Activated naive CD4-positive, alpha-beta T cell treated with anti-CD3 and anti-CD28 coated beads for 36 hours (primary cell): ENCODE measurements at regions not wholly inside any gene's neighbourhood (a gene's known extent, or its start where the extent isn't known, plus 50 kb on each side); places are given as distances from the start of the nearest gene placed in this dataset.

Experiments
- CTCF ChIA-PET: fragments of 350-600 bp; sonication (Branson Sonifier 250); formaldehyde crosslinking; loops from one replicate; lab custom pipeline; 2021; ENCODE audit warnings: antibody characterized with exemption; lab: Charles Lee
- DNase-seq: peaks from one replicate; pipeline ENCODE4 v3.0.0-alpha.2; 2020
- H3K27ac Mint-ChIP-seq: one replicate; pipeline ENCODE4 v1.8.0; 2021; ENCODE audit warnings: mild to moderate bottlenecking, mixed read lengths
- H3K27me3 Mint-ChIP-seq: one replicate; pipeline ENCODE4 v1.8.0; 2021; ENCODE audit warnings: low read depth, mixed read lengths
- H3K36me3 Mint-ChIP-seq: one replicate; pipeline ENCODE4 v1.8.0; 2021; ENCODE audit warnings: low read depth, mixed read lengths
- H3K4me1 Mint-ChIP-seq: one replicate; pipeline ENCODE4 v1.8.0; 2021; ENCODE audit warnings: low read depth, mixed read lengths
- H3K4me3 Mint-ChIP-seq: one replicate; pipeline ENCODE4 v1.8.0; 2021; ENCODE audit warnings: mild to moderate bottlenecking, moderate library complexity, mixed read lengths
- H3K9me3 Mint-ChIP-seq: one replicate; pipeline ENCODE4 v1.8.0; 2021; ENCODE audit warnings: mixed read lengths
- intact Hi-C: fragments of 100-400 bp; cut with micrococcal nuclease; formaldehyde crosslinking; loops from one replicate; pipeline ENCODE4 v1.15.1; 2023

- CTCF ChIA-PET, result no interaction called here
- H3K4me3 Mint-ChIP-seq, result no peak overlapping the region
- DNase-seq, result no peak
- intact Hi-C loops, result no loop called here
- no peaks in the 10 kb centered on the region for H3K36me3 Mint-ChIP-seq
- peaks cover 4% of the 10 kb centered on the region for H3K9me3 Mint-ChIP-seq
- H3K27me3 Mint-ChIP-seq, result peaks cover under 1% of the 10 kb centered on the region
- no peak overlapping the region for H3K27ac Mint-ChIP-seq
- no peaks in the 10 kb centered on the region for H3K4me1 Mint-ChIP-seq
Observed at GRCh38 chr5:57575839-57576238, 93.2 kb upstream of the ACTBL2 start.

GRCh38 chr5:57572461-57572860 is 89.8 kb upstream of the ACTBL2 start:
- H3K4me1 Mint-ChIP-seq, result no peaks in the 10 kb centered on the region
- no peaks in the 10 kb centered on the region for H3K9me3 Mint-ChIP-seq
- CTCF ChIA-PET, result no interaction called here
- H3K27ac Mint-ChIP-seq, result no peak overlapping the region
- no peak overlapping the region for H3K4me3 Mint-ChIP-seq
- intact Hi-C loops, result no loop called here
- no peaks in the 10 kb centered on the region for H3K36me3 Mint-ChIP-seq
- H3K27me3 Mint-ChIP-seq, result no peaks in the 10 kb centered on the region
- no peak for DNase-seq

- H3K27ac Mint-ChIP-seq, result no peak overlapping the region
- H3K27me3 Mint-ChIP-seq, result no peaks in the 10 kb centered on the region
- H3K9me3 Mint-ChIP-seq, result no peaks in the 10 kb centered on the region
- no peaks in the 10 kb centered on the region for H3K36me3 Mint-ChIP-seq
- intact Hi-C loops, result no loop called here
- DNase-seq, result no peak
- CTCF ChIA-PET, result interaction anchor here (0.6 to 1.2 kb wide), 2 partner anchors 230 to 572 kb away, joined by 4 read pairs; no protein-coding TSS in a partner anchor
- H3K4me1 Mint-ChIP-seq, result no peaks in the 10 kb centered on the region
- H3K4me3 Mint-ChIP-seq, result no peak overlapping the region
Observed at GRCh38 chr5:57569601-57570000, 87.0 kb upstream of the ACTBL2 start.

GRCh38 chr5:57568136-57568535 is 85.5 kb upstream of the ACTBL2 start:
- H3K36me3 Mint-ChIP-seq, result no peaks in the 10 kb centered on the region
- H3K4me1 Mint-ChIP-seq, result no peaks in the 10 kb centered on the region
- peaks cover 7% of the 10 kb centered on the region for H3K27me3 Mint-ChIP-seq
- H3K27ac Mint-ChIP-seq, result no peak overlapping the region
- intact Hi-C loops, result no loop called here
- DNase-seq, result no peak
- H3K9me3 Mint-ChIP-seq, result no peaks in the 10 kb centered on the region
- no peak overlapping the region for H3K4me3 Mint-ChIP-seq
- CTCF ChIA-PET, result no interaction called here

- H3K4me1 Mint-ChIP-seq, result no peaks in the 10 kb centered on the region
- peaks cover 13% of the 10 kb centered on the region for H3K27me3 Mint-ChIP-seq
- H3K36me3 Mint-ChIP-seq, result no peaks in the 10 kb centered on the region
- CTCF ChIA-PET, result no interaction called here
- H3K27ac Mint-ChIP-seq, result no peak overlapping the region
- intact Hi-C loops, result no loop called here
- no peak overlapping the region for H3K4me3 Mint-ChIP-seq
- DNase-seq, result no peak
- H3K9me3 Mint-ChIP-seq, result no peaks in the 10 kb centered on the region
Observed at GRCh38 chr5:57566914-57567313, 84.3 kb upstream of the ACTBL2 start.

- CTCF ChIA-PET, result no interaction called here
- Mint-ChIP-seq H3K27me3 (peaks cover 13% of the 10 kb centered on the region), H3K36me3 (no peaks in the 10 kb centered on the region), H3K4me1 (no peaks in the 10 kb centered on the region), H3K4me3 (no peak overlapping the region), H3K9me3 (no peaks in the 10 kb centered on the region), H3K27ac (no peak overlapping the region)
- no peak for DNase-seq
- intact Hi-C loops, result no loop called here
Observed at GRCh38 chr5:57561231-57561842, 78.7 kb upstream of the ACTBL2 start.

GRCh38 chr5:57559110-57559635 is 76.6 kb upstream of the ACTBL2 start:
- DNase-seq, result no peak
- H3K27ac Mint-ChIP-seq, result no peak overlapping the region
- H3K9me3 Mint-ChIP-seq, result no peaks in the 10 kb centered on the region
- H3K27me3 Mint-ChIP-seq, result peaks cover 13% of the 10 kb centered on the region
- CTCF ChIA-PET, result no interaction called here
- intact Hi-C loops, result no loop called here
- no peak overlapping the region for H3K4me3 Mint-ChIP-seq
- no peaks in the 10 kb centered on the region for H3K4me1 Mint-ChIP-seq
- no peaks in the 10 kb centered on the region for H3K36me3 Mint-ChIP-seq

- intact Hi-C loops, result no loop called here
- Mint-ChIP-seq H3K36me3 (no peaks in the 10 kb centered on the region), H3K9me3 (no peaks in the 10 kb centered on the region), H3K4me1 (no peaks in the 10 kb centered on the region), H3K4me3 (no peak overlapping the region), H3K27ac (no peak overlapping the region), H3K27me3 (no peaks in the 10 kb centered on the region)
- DNase-seq, result no peak
- CTCF ChIA-PET, result no interaction called here
Observed at GRCh38 chr5:57552033-57552432, 69.4 kb upstream of the ACTBL2 start.

GRCh38 chr5:57551251-57551650 is 68.6 kb upstream of the ACTBL2 start:
- no peak for DNase-seq
- intact Hi-C loops, result no loop called here
- Mint-ChIP-seq H3K36me3 (no peaks in the 10 kb centered on the region), H3K27me3 (no peaks in the 10 kb centered on the region), H3K4me1 (no peaks in the 10 kb centered on the region), H3K9me3 (no peaks in the 10 kb centered on the region), H3K27ac (no peak overlapping the region), H3K4me3 (no peak overlapping the region)
- CTCF ChIA-PET, result no interaction called here

- intact Hi-C loops, result no loop called here
- Mint-ChIP-seq H3K27ac (no peak overlapping the region), H3K27me3 (no peaks in the 10 kb centered on the region), H3K4me3 (no peak overlapping the region), H3K9me3 (no peaks in the 10 kb centered on the region), H3K36me3 (no peaks in the 10 kb centered on the region), H3K4me1 (no peaks in the 10 kb centered on the region)
- CTCF ChIA-PET, result no interaction called here
- no peak for DNase-seq
Observed at GRCh38 chr5:57550132-57550531, 67.5 kb upstream of the ACTBL2 start.

GRCh38 chr5:57549566-57549965 is 67.0 kb upstream of the ACTBL2 start:
- H3K9me3 Mint-ChIP-seq, result no peaks in the 10 kb centered on the region
- no peak overlapping the region for H3K4me3 Mint-ChIP-seq
- H3K4me1 Mint-ChIP-seq, result no peaks in the 10 kb centered on the region
- no peaks in the 10 kb centered on the region for H3K36me3 Mint-ChIP-seq
- intact Hi-C loops, result no loop called here
- H3K27me3 Mint-ChIP-seq, result peaks cover 2% of the 10 kb centered on the region
- H3K27ac Mint-ChIP-seq, result no peak overlapping the region
- no peak for DNase-seq
- CTCF ChIA-PET, result no interaction called here

GRCh38 chr5:57540823-57541222 is 58.2 kb upstream of the ACTBL2 start:
- Mint-ChIP-seq H3K4me3 (no peak overlapping the region), H3K9me3 (no peaks in the 10 kb centered on the region), H3K36me3 (no peaks in the 10 kb centered on the region), H3K27ac (no peak overlapping the region), H3K27me3 (peaks cover 8% of the 10 kb centered on the region), H3K4me1 (peaks cover 2% of the 10 kb centered on the region)
- DNase-seq, result no peak
- CTCF ChIA-PET, result no interaction called here
- intact Hi-C loops, result no loop called here

GRCh38 chr5:57539281-57539701 is 56.7 kb upstream of the ACTBL2 start:
- DNase-seq, result no peak
- no peaks in the 10 kb centered on the region for H3K36me3 Mint-ChIP-seq
- H3K27me3 Mint-ChIP-seq, result peaks cover 6% of the 10 kb centered on the region
- intact Hi-C loops, result no loop called here
- CTCF ChIA-PET, result no interaction called here
- no peaks in the 10 kb centered on the region for H3K9me3 Mint-ChIP-seq
- no peak overlapping the region for H3K27ac Mint-ChIP-seq
- H3K4me3 Mint-ChIP-seq, result no peak overlapping the region
- H3K4me1 Mint-ChIP-seq, result peaks cover 2% of the 10 kb centered on the region
